HepG2 (cell line): ENCODE measurements at regions not wholly inside any gene's neighbourhood (a gene's known extent, or its start where the extent isn't known, plus 50 kb on each side); places are given as distances from the start of the nearest gene placed in this dataset.
A peak's percentile ranks its signal among the peaks of the same experiment; 100 is the strongest.

Experiments
- ATAC-seq: fragments of 200-7000 bp; cut with Tn5 transposase; 3 replicates; pipeline ENCODE4 v1.9.1; 2020; ENCODE audit warnings: mild to moderate bottlenecking, moderate library complexity
- BruUV-seq: library from RNA; stranded (reverse); fragments of 400-500 nt; replicated peaks from 2 replicates; lab custom pipeline; 2021; lab: Mats Ljungman, UMichigan
- CTCF ChIA-PET: fragments of 300-600 bp; formaldehyde crosslinking; extraction: SDS; loops from one replicate; lab custom pipeline; 2021; ENCODE audit warnings: low total read pairs, inconsistent platforms, low intra/inter-chr PET ratio; lab: Yijun Ruan, JAX
- POLR2A ChIA-PET: fragments of 350-600 bp; sonication (Branson Sonifier 250); formaldehyde crosslinking; loops from one replicate; lab custom pipeline; 2020; ENCODE audit warnings: antibody characterized with exemption, inconsistent platforms; lab: Yijun Ruan, JAX
- DNase-seq: peaks from one replicate; pipeline ENCODE4 v3.0.0-alpha.2; 2015; ENCODE audit warnings: low spot score
- FAIRE-seq: peaks from 3 replicates; lab custom pipeline; 2011; peaks lifted over from hg19 to GRCh38; lab: Jason Lieb, UNC
- H2AFZ ChIP-seq: one replicate; pipeline ENCODE4 v1.6.1; 2011; ENCODE audit warnings: low read length, inconsistent platforms
- H3K27ac ChIP-seq: fragments of 300-600 bp; 3 replicates; pipeline ENCODE4 v1.8.0; 2011; ENCODE audit warnings: mixed run types, mild to moderate bottlenecking, mixed read lengths, low read length, inconsistent platforms; ENCODE audit not compliant: insufficient read depth; ENCODE audit errors: extremely low read length
- H3K27me3 ChIP-seq, 2 experiments: fragments of 200-600 bp in 1 of 2; 2 replicates in 1 of 2; 3 replicates in 1 of 2; pipeline versions ENCODE4 v1.6.0 to v1.8.0; 2011; ENCODE audit warnings: low read length in 2 of 2, mild to moderate bottlenecking in 2 of 2, moderate library complexity in 2 of 2, inconsistent platforms in 1 of 2; ENCODE audit not compliant: insufficient read depth in 2 of 2, control insufficient read depth in 1 of 2
- H3K36me3 ChIP-seq, 2 experiments: fragments of 200-600 bp in 1 of 2; replicated peaks in 1 of 2; 2 replicates in 1 of 2; 3 replicates in 1 of 2; pipeline versions ENCODE4 v1.5.1 to v1.8.0; 2011; ENCODE audit warnings: low read length in 2 of 2, inconsistent platforms in 1 of 2; ENCODE audit not compliant: insufficient read depth in 2 of 2, control insufficient read depth in 1 of 2
- H3K4me1 ChIP-seq: 2 replicates; pipeline ENCODE4 v1.5.1; 2012; ENCODE audit warnings: low read length, inconsistent platforms; ENCODE audit not compliant: insufficient read depth
- H3K4me2 ChIP-seq: 2 replicates; pipeline ENCODE4 v1.6.0; 2011; ENCODE audit warnings: low read depth, low read length, inconsistent platforms
- H3K4me3 ChIP-seq, 3 experiments: fragments of 200-600 bp in 1 of 3; sonication (generic), shearing (Covaris generic) in 1 of 3; replicated peaks in 1 of 3; 2 replicates each; pipeline ENCODE4 v1.5.1; 2011 to 2016; ENCODE audit warnings: low read length in 3 of 3, inconsistent platforms in 2 of 3, low read depth in 2 of 3, mild to moderate bottlenecking in 2 of 3, control low read depth in 1 of 3, mixed read lengths in 1 of 3; ENCODE audit not compliant: insufficient read depth in 1 of 3
- H3K79me2 ChIP-seq: one replicate; pipeline ENCODE4 v1.6.1; 2011; ENCODE audit warnings: low read length, inconsistent platforms; ENCODE audit not compliant: insufficient read depth
- H3K9ac ChIP-seq: 2 replicates; pipeline ENCODE4 v1.6.0; 2011; ENCODE audit warnings: mild to moderate bottlenecking, low read depth, low read length, inconsistent platforms; ENCODE audit not compliant: insufficient read depth
- H3K9me3 ChIP-seq: 2 replicates; pipeline ENCODE4 v1.5.1; 2012; ENCODE audit warnings: mild to moderate bottlenecking, low read length
- H4K20me1 ChIP-seq: 2 replicates; pipeline ENCODE4 v1.6.0; 2011; ENCODE audit warnings: inconsistent platforms, mild to moderate bottlenecking, low read length, moderate library complexity; ENCODE audit not compliant: insufficient read depth
- ATF3 ChIP-seq: sonication (generic); formaldehyde crosslinking; IDR thresholded peaks from 2 replicates; pipeline ENCODE4 v1.4.0; 2020; ENCODE audit warnings: missing genetic modification reagents
- ETV6 ChIP-seq: sonication (generic); formaldehyde crosslinking; conservative IDR thresholded peaks from 2 replicates; pipeline ENCODE4 v1.4.0; 2020; ENCODE audit warnings: missing genetic modification reagents
- FUBP1 ChIP-seq: sonication (generic); formaldehyde crosslinking; IDR thresholded peaks from 2 replicates; pipeline ENCODE4 v1.5.1; 2020; ENCODE audit warnings: missing genetic modification reagents, mild to moderate bottlenecking, borderline replicate concordance
- KMT2A ChIP-seq: sonication (generic); formaldehyde crosslinking; IDR thresholded peaks from 2 replicates; pipeline ENCODE4 v1.4.0; 2020; ENCODE audit warnings: missing genetic modification reagents
- PAWR ChIP-seq: sonication (generic); formaldehyde crosslinking; IDR thresholded peaks from 2 replicates; pipeline ENCODE4 v1.4.0; 2020; ENCODE audit warnings: missing genetic modification reagents, mild to moderate bottlenecking, borderline replicate concordance
- PBX3 ChIP-seq: sonication (generic); formaldehyde crosslinking; IDR thresholded peaks from 2 replicates; pipeline ENCODE4 v1.8.1; 2023; ENCODE audit warnings: missing genetic modification reagents, inconsistent platforms, borderline replicate concordance
- POGZ ChIP-seq: sonication (generic); formaldehyde crosslinking; IDR thresholded peaks from 2 replicates; pipeline ENCODE4 v1.4.0; 2020; ENCODE audit warnings: mild to moderate bottlenecking, missing genetic modification reagents
- RELA ChIP-seq: sonication (generic); formaldehyde crosslinking; IDR thresholded peaks from 2 replicates; pipeline ENCODE4 v1.4.0; 2020; ENCODE audit warnings: missing genetic modification reagents
- SCMH1 ChIP-seq: sonication (generic); formaldehyde crosslinking; IDR thresholded peaks from 2 replicates; pipeline ENCODE4 v1.9.0; 2021; ENCODE audit warnings: missing genetic modification reagents, mild to moderate bottlenecking, borderline replicate concordance
- TARDBP ChIP-seq: sonication (generic); formaldehyde crosslinking; IDR thresholded peaks from 2 replicates; pipeline ENCODE4 v1.8.0; 2022; ENCODE audit warnings: mild to moderate bottlenecking, missing genetic modification reagents
- TOPORS ChIP-seq: sonication (generic); formaldehyde crosslinking; IDR thresholded peaks from 2 replicates; pipeline ENCODE4 v1.8.0; 2023; ENCODE audit warnings: mild to moderate bottlenecking, missing genetic modification reagents
- ZIK1 ChIP-seq: sonication (generic); formaldehyde crosslinking; IDR thresholded peaks from 2 replicates; pipeline ENCODE4 v1.5.0; 2020; ENCODE audit warnings: mild to moderate bottlenecking, low read depth, missing genetic modification reagents, borderline replicate concordance
- ZNF510 ChIP-seq: sonication (generic); formaldehyde crosslinking; IDR thresholded peaks from 2 replicates; pipeline ENCODE4 v1.4.0; 2020; ENCODE audit warnings: low read depth, mild to moderate bottlenecking, missing genetic modification reagents
- ZNF513 ChIP-seq: sonication (generic); formaldehyde crosslinking; conservative IDR thresholded peaks from 2 replicates; pipeline ENCODE4 v1.5.0; 2020; ENCODE audit warnings: missing genetic modification reagents
- ZNF549 ChIP-seq: sonication (generic); formaldehyde crosslinking; IDR thresholded peaks from 2 replicates; pipeline ENCODE4 v1.5.0; 2020; ENCODE audit warnings: missing genetic modification reagents
- ZNF567 ChIP-seq: sonication (generic); formaldehyde crosslinking; IDR thresholded peaks from 2 replicates; pipeline ENCODE4 v1.8.1; 2023; ENCODE audit warnings: mild to moderate bottlenecking, missing genetic modification reagents, borderline replicate concordance
- ZNF644 ChIP-seq: IDR thresholded peaks from 2 replicates; pipeline ENCODE4 v1.6.1; 2016; ENCODE audit warnings: low read depth
- ZNF784 ChIP-seq: sonication (generic); formaldehyde crosslinking; IDR thresholded peaks from 2 replicates; pipeline ENCODE4 v1.5.1; 2020; ENCODE audit warnings: missing genetic modification reagents, mild to moderate bottlenecking, borderline replicate concordance
- WGBS: methylation state at CpG from one replicate; pipeline ENCODE4 v1.1.6; 2017; ENCODE audit warnings: low lambda C conversion rate; 5-methylcytosine and 5-hydroxymethylcytosine counted together
- in situ Hi-C: cut with HindIII; loops from 2 replicates; pipeline ENCODE4 v1.10.0; 2017; ENCODE audit warnings: low pct_unique_long_range_greater_than_20kb; ENCODE audit not compliant: extremely low pct_ligation_motif_present
- intact Hi-C: fragments of 100-400 bp; cut with micrococcal nuclease; formaldehyde crosslinking; loops from one replicate; pipeline ENCODE4 v1.10.0; 2022; ENCODE audit not compliant: unreplicated experiment

- Histone ChIP-seq H3K27me3 (no peaks in the 10 kb centered on the region; a peak in 1 of 5 replicates), H3K4me1 (peaks cover 22% of the 10 kb centered on the region), H3K36me3 (no peaks in the 10 kb centered on the region), H3K79me2 (peaks cover 7% of the 10 kb centered on the region), H3K4me3 (peak overlapping the region; percentile 65 to 96 (median 81)), H4K20me1 (peaks cover 19% of the 10 kb centered on the region; the same call in 1 of the 2 replicates), H3K27ac (peak overlapping the region; percentile 70), H2AFZ (no peak overlapping the region), H3K9ac (peak overlapping the region; percentile 70), H3K4me2 (peak overlapping the region; percentile 78), H3K9me3 (no peaks in the 10 kb centered on the region)
- no peak for DNase-seq
- ChIA-PET CTCF (no interaction called here), POLR2A (interaction anchor here (1.0 to 7.2 kb wide), 32 partner anchors 9 to 1735 kb away, joined by 3 to 621 read pairs (median 8); a partner anchor contains a TSS)
- BruUV-seq: no TSS peak
- WGBS: under 1% methylated on average over 30 of the region's 30 CpGs
- peak; percentile 48 for ATAC-seq
- no peak for FAIRE-seq
- in situ Hi-C loops (loop anchor here (5.0 kb wide), 1 partner anchor 36 kb away; a partner anchor contains a TSS), intact Hi-C loops (loop anchor here (2.0 kb wide), 1 partner anchor 17 kb away; no protein-coding TSS in a partner anchor)
- peak; percentile 52; the same call in 1 of the 2 replicates for TF ChIP-seq ATF3 (CRISPR knock-in tag)
- no peak for TF ChIP-seq ZNF513 (CRISPR knock-in tag)
- TF ChIP-seq ZNF567 (CRISPR knock-in tag): no peak
- peak; percentile 80 for TF ChIP-seq KMT2A (CRISPR knock-in tag)
- 0 out of 2 replicates have a peak, but pooled peaks have one; percentile 70 for TF ChIP-seq ZNF510 (CRISPR knock-in tag)
- TF ChIP-seq TOPORS (CRISPR knock-in tag): no peak; the same call in 1 of the 2 replicates
- TF ChIP-seq POGZ (CRISPR knock-in tag): peak; percentile 72
- TF ChIP-seq PBX3: no peak; the same call in 1 of the 2 replicates
- 0 out of 2 replicates have a peak, but pooled peaks have one; percentile 33 for TF ChIP-seq RELA
- no peak for TF ChIP-seq PAWR (CRISPR knock-in tag)
- TF ChIP-seq ZNF549 (CRISPR knock-in tag): no peak; the same call in 1 of the 2 replicates
- no peak; the same call in 1 of the 2 replicates for TF ChIP-seq ETV6 (CRISPR knock-in tag)
- peak; percentile 81 for TF ChIP-seq TARDBP
- TF ChIP-seq ZNF784 (CRISPR knock-in tag): no peak; the same call in 1 of the 2 replicates
- 0 out of 2 replicates have a peak, but pooled peaks have one; percentile 63 for TF ChIP-seq FUBP1
- no peak for TF ChIP-seq SCMH1 (CRISPR knock-in tag)
- no peak for TF ChIP-seq ZNF644
- no peak for TF ChIP-seq ZIK1 (CRISPR knock-in tag)
Observed at GRCh38 chr6:26158076-26158580, 70.9 kb downstream of the HFE start.
